ENCODE measurements at regions not wholly inside any gene's neighbourhood (a gene's known extent, or its start where the extent isn't known, plus 50 kb on each side); places are given as distances from the start of the nearest gene placed in this dataset.

DNA sequence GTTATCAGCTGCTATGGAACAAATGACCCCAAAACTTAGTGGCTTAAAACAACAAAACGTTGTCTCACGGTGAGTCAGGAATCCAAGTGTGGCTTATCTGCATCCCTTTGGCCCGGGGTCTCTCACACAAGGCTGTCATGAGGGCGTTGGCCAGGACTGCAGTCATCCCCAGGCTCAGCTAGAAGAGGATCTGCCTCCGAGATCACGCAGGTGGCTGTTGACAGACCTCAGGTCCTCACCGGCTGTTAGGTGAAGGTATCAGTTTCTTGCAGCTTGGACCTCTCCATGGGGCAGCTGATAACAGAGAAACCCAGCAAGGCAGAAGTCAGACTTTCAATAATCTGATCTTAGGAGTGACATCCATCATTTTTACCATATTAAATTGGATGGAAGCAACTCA, 52.7 kb upstream of the SYT6 start:
- no peak for ATAC-seq

DNA sequence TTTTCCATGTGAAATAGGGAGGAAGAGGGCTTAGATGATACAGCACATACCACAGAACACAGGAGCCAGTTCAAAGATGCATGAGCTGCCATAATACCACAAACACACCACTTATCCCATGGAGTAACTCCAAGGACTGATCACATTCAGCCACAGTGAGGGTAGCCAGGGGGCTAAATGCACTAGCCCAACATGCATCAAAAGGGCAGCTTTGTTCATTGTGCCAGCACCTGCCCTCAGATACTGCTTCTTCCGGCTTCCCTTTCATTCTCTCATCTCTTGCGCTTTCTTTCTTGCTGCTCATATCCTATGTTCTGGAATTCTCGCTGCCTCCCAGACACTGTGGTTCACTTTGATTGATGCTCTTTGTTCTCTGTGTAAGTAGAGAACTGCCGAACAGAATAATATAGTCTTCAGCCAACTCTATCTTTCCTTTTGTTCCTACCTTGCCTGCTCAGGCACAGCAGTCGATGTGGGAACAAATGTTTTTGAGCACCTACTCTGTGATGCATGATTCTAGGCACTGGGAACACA, 50.0 kb upstream of the SYT6 start:
- in situ Hi-C loops (cut with MboI; ENCODE audit: low sequenced_read_pairs in 4 of 4) = no loop called here
- Histone ChIP-seq H3K27ac (no peak overlapping the region), H3K4me3 (no peak overlapping the region), H3K27me3 (peaks cover 0 to 3% (median 0%) of the 10 kb centered on the region in 3 donors), H3K4me1 (no peaks in the 10 kb centered on the region), H3K36me3 (no peaks in the 10 kb centered on the region), H3K9me3 (no peaks in the 10 kb centered on the region)
- ATAC-seq = no peak
- TF ChIP-seq POLR2A (IDR thresholded peaks at IDR 0.05) = no peak
- TF ChIP-seq, protein P1, sequence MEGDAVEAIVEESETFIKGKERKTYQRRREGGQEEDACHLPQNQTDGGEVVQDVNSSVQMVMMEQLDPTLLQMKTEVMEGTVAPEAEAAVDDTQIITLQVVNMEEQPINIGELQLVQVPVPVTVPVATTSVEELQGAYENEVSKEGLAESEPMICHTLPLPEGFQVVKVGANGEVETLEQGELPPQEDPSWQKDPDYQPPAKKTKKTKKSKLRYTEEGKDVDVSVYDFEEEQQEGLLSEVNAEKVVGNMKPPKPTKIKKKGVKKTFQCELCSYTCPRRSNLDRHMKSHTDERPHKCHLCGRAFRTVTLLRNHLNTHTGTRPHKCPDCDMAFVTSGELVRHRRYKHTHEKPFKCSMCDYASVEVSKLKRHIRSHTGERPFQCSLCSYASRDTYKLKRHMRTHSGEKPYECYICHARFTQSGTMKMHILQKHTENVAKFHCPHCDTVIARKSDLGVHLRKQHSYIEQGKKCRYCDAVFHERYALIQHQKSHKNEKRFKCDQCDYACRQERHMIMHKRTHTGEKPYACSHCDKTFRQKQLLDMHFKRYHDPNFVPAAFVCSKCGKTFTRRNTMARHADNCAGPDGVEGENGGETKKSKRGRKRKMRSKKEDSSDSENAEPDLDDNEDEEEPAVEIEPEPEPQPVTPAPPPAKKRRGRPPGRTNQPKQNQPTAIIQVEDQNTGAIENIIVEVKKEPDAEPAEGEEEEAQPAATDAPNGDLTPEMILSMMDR (IDR thresholded peaks at IDR 0.05 in 4 of 5, conservative IDR thresholded peaks at IDR 0.05 in 1 of 5) = no peak
- no peak for DNase-seq
- intact Hi-C loops (cut with DNase I; ENCODE audit: low total_unique reads) = no loop called here

More for the DNA sequence above, 52.7 kb upstream of the SYT6 start:
- in situ Hi-C loops (cut with MboI; ENCODE audit: low sequenced_read_pairs in 4 of 4) (no loop called here), intact Hi-C loops (cut with DNase I; ENCODE audit: low total_unique reads) (no loop called here)
- Histone ChIP-seq H3K4me1 (no peaks in the 10 kb centered on the region), H3K4me3 (no peak overlapping the region), H3K27me3 (peaks cover 0 to 3% (median 0%) of the 10 kb centered on the region in 3 donors), H3K36me3 (no peaks in the 10 kb centered on the region), H3K9me3 (no peaks in the 10 kb centered on the region), H3K27ac (no peak overlapping the region)
- no peak for DNase-seq
- no peak for TF ChIP-seq POLR2A (IDR thresholded peaks at IDR 0.05)
- TF ChIP-seq, protein P1 (IDR thresholded peaks at IDR 0.05 in 4 of 5, conservative IDR thresholded peaks at IDR 0.05 in 1 of 5) = no peak
